ENCODE measurements at regions not wholly inside any gene's neighbourhood (a gene's known extent, or its start where the extent isn't known, plus 50 kb on each side); places are given as distances from the start of the nearest gene placed in this dataset.

DNA sequence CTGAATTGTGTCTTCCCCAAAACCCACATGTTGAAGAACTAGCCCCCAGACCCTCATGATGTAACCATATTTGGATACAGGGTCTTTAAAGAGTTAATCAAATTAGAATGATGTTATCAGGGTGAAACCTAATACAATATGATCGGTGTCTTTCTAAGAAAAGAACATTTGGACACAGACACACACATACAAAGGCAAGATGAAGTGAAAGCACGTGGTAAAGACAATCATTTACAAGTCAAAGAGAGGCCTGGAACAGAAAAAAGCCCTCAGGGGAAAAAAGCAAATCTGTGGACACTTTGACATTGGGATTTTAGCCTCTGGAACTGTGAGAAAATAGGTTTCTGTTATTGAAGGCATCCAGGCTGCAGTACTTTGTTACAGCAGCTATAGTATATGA, 733.4 kb downstream of the JRKL start:
- H3K4me3 ChIP-seq (ENCODE audit: low read depth, low read length): no peak overlapping the region
- TF ChIP-seq, protein P1, sequence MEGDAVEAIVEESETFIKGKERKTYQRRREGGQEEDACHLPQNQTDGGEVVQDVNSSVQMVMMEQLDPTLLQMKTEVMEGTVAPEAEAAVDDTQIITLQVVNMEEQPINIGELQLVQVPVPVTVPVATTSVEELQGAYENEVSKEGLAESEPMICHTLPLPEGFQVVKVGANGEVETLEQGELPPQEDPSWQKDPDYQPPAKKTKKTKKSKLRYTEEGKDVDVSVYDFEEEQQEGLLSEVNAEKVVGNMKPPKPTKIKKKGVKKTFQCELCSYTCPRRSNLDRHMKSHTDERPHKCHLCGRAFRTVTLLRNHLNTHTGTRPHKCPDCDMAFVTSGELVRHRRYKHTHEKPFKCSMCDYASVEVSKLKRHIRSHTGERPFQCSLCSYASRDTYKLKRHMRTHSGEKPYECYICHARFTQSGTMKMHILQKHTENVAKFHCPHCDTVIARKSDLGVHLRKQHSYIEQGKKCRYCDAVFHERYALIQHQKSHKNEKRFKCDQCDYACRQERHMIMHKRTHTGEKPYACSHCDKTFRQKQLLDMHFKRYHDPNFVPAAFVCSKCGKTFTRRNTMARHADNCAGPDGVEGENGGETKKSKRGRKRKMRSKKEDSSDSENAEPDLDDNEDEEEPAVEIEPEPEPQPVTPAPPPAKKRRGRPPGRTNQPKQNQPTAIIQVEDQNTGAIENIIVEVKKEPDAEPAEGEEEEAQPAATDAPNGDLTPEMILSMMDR (IDR thresholded peaks at IDR 0.05; ENCODE audit: insufficient read depth, low read depth, low read length): no peak
- DNase-seq (ENCODE audit: low read depth): no peak

DNA sequence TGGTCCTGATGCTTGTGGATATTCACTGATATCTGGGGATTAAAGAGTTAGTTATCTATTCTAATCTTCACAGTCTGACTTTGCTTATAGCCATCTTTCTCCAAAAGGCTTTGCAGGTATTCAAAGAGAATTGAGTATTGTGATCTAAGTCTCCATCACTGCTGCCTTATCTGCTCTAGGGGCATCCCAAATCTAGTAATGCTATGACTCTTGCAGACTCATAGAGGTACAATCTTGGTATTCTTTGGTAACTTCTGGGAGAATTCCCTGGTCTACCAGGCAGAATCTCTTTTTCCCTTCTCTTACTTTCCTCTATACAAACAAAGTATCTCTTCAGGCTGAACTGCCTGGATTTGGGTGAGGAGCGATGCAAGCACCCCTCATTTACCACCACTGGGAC, 746.3 kb downstream of the JRKL start:
- no peak overlapping the region for H3K4me3 ChIP-seq (ENCODE audit: low read depth, low read length)
- TF ChIP-seq, protein P1 (IDR thresholded peaks at IDR 0.05; ENCODE audit: insufficient read depth, low read depth, low read length): no peak
- no peak for DNase-seq (ENCODE audit: low read depth)

DNA sequence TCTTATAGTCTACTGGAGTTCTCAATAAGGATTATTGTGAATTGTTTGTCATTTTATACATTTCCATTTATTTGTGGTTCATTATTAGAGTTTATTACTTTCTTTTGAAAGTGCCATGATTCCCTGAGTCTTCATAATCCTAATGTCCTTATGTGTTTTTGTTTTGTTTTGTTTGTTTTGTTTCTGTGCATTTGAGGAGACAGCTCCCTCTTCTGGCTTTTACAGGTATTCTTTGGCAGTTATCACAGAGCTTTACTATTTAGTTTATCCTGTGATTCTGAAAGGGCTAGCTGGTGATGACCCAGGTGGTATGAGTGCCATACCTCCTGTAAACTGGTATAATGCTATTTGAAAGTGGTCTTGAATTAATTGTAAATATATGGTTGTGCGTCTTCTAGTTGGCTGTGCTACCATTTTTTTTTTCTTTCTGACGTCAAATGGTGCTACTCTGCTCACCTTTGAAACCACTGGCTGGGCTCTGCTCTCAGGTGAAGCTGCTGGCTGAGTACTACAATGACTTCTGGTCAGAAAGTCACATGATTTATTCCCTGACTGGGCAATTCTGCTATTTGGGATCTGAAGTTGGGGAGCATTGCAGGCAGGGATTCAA, 751.2 kb downstream of the JRKL start:
- peak; percentile 8 for DNase-seq (ENCODE audit: low read depth)
- H3K4me3 ChIP-seq (ENCODE audit: low read depth, low read length): no peak overlapping the region

DNA sequence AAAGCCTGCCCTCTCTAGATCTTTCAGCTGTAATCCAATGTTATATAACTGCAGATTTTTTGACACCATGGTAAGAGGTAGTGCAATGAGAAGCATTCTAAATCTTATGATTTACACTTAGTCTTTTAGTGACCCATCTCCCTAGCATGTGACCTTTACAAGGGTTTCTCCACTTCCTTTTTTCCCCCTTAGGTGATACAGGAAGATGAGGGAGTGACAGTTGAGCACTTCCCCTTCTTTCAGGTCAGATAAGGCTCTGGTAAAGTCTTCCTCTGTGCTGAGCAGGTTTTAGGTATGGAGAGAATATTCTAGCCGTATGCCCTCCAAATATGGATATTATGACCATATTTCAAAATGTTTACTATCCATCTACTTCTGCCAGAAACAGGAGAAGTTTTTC, 753.6 kb downstream of the JRKL start:
- H3K4me3 ChIP-seq (ENCODE audit: low read depth, low read length): no peak overlapping the region
- DNase-seq (ENCODE audit: low read depth): no peak
- TF ChIP-seq, protein P1 (IDR thresholded peaks at IDR 0.05; ENCODE audit: insufficient read depth, low read depth, low read length): no peak

More for the DNA sequence above, 751.2 kb downstream of the JRKL start:
- TF ChIP-seq, protein P1 (IDR thresholded peaks at IDR 0.05; ENCODE audit: insufficient read depth, low read depth, low read length): peak; percentile 51

DNA sequence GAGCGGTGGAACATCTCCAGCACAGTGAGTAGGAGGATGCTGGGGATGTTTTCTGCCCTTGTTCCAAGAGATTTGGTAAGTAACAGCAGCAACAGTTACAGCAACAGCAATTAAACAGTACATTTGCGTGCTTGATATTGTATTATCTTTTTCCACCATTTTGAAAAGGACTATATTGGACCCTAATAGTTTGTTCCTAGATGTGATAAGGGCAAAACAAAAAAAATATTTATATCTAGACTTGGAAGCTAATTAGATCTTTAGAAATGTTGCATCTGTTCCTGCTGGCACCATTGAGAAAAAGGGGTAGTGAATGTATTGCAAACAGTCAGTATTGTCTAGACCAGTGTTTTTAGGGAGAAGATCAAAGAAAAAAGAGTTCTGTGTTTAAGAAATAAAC, 759.9 kb downstream of the JRKL start:
- DNase-seq (ENCODE audit: low read depth): no peak
- TF ChIP-seq, protein P1 (IDR thresholded peaks at IDR 0.05; ENCODE audit: insufficient read depth, low read depth, low read length): no peak
- no peak overlapping the region for H3K4me3 ChIP-seq (ENCODE audit: low read depth, low read length)

DNA sequence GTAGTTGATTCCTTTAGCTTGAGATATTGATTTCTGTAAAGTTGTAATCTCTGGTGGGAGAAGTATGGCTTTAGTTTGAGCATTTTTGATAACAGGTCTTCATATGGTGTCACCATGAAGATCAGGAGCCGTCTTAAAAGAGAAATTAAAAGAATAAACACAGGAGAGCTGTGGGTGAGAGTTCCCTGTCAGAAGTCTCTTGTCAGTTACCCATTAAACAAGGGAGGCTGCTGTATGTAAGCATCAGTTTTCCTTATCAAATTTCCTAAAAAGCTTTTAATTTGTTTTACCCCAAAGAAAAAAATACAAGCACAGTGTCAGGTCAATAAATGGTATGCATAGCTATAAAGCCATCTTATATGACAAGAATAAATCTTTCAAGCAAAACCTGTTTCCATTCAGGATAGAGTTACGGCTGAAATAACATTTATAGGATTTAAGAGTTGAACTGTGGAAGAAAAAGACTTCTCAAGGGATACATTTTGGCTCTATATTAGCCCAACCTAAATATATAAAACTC, 767.5 kb downstream of the JRKL start:
- TF ChIP-seq, protein P1 (IDR thresholded peaks at IDR 0.05; ENCODE audit: insufficient read depth, low read depth, low read length): no peak

DNA sequence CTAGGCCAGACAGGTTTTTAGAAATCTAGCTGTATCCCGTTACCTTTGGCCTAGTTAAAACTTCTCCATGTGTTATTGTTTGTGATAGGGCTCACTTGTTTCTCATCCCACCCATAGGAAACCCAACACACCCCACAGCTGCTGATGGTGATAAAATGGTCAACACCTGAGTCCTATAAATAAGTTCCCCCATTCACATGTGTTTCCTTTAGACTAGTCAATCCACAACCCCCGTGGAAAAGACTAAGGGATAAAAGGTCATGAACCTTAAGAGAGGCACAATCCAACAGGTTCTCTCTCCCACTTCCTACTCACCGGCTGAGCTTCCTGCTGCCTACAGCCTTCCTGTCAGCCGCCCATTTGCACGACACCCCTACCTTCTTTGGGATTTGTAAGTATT, 768.4 kb downstream of the JRKL start:
- no peak overlapping the region for H3K4me3 ChIP-seq (ENCODE audit: low read depth, low read length)
- TF ChIP-seq, protein P1 (IDR thresholded peaks at IDR 0.05; ENCODE audit: insufficient read depth, low read depth, low read length): no peak
- DNase-seq (ENCODE audit: low read depth): no peak

More for the DNA sequence above, 767.5 kb downstream of the JRKL start:
- H3K4me3 ChIP-seq (ENCODE audit: low read depth, low read length): no peak overlapping the region
- no peak for DNase-seq (ENCODE audit: low read depth)

Measured in fibroblast of villous mesenchyme (primary cell).